ENCODE measurements at regions not wholly inside any gene's neighbourhood (a gene's known extent, or its start where the extent isn't known, plus 50 kb on each side); places are given as distances from the start of the nearest gene placed in this dataset.

GRCh38 chr2:221693365-221693764 lies 121.3 kb upstream of the EPHA4 start:
- no peak for TF ChIP-seq EZH2 (IDR thresholded peaks at IDR 0.05; ENCODE audit: low read length, unreplicated experiment)
- TF ChIP-seq, protein P1, sequence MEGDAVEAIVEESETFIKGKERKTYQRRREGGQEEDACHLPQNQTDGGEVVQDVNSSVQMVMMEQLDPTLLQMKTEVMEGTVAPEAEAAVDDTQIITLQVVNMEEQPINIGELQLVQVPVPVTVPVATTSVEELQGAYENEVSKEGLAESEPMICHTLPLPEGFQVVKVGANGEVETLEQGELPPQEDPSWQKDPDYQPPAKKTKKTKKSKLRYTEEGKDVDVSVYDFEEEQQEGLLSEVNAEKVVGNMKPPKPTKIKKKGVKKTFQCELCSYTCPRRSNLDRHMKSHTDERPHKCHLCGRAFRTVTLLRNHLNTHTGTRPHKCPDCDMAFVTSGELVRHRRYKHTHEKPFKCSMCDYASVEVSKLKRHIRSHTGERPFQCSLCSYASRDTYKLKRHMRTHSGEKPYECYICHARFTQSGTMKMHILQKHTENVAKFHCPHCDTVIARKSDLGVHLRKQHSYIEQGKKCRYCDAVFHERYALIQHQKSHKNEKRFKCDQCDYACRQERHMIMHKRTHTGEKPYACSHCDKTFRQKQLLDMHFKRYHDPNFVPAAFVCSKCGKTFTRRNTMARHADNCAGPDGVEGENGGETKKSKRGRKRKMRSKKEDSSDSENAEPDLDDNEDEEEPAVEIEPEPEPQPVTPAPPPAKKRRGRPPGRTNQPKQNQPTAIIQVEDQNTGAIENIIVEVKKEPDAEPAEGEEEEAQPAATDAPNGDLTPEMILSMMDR (conservative IDR thresholded peaks at IDR 0.05; ENCODE audit: low read depth, low read length): no peak
